Left lobe of liver (tissue), 2 donors: ENCODE measurements at regions not wholly inside any gene's neighbourhood (a gene's known extent, or its start where the extent isn't known, plus 50 kb on each side); places are given as distances from the start of the nearest gene placed in this dataset.

Experiments
- ATAC-seq: fragments of 200-7000 bp; cut with Tn5 transposase; one replicate; pipeline ENCODE4 v1.9.1; 2020; ENCODE audit warnings: mild to moderate bottlenecking, moderate library complexity
- DNase-seq: peaks from one replicate; pipeline ENCODE4 v3.0.0-alpha.2; 2020; ENCODE audit warnings: low spot score
- donor health status: DM: no; HTN: no; CAD: no; lungs with moderate emphysema.
- donor health status: DM: no; HTN: yes; CAD: no.

GRCh38 chr13:37257706-37258105 is 152.2 kb upstream of the CSNK1A1L start:
- no peak for ATAC-seq
- no peak for DNase-seq

- no peak for ATAC-seq
Measured at GRCh38 chr13:37257051-37257450, 151.6 kb upstream of the CSNK1A1L start.

GRCh38 chr13:37241786-37242185 is 136.3 kb upstream of the CSNK1A1L start:
- no peak for ATAC-seq
- DNase-seq, result no peak

More at GRCh38 chr13:37257051-37257450, 151.6 kb upstream of the CSNK1A1L start:
- DNase-seq, result no peak

- ATAC-seq, result no peak
- DNase-seq, result no peak
Measured at GRCh38 chr13:37230346-37230745, 124.9 kb upstream of the CSNK1A1L start.

- DNase-seq, result no peak
- ATAC-seq, result no peak
Measured at GRCh38 chr13:37229931-37230330, 124.5 kb upstream of the CSNK1A1L start.

GRCh38 chr13:37226971-37227370 is 121.5 kb upstream of the CSNK1A1L start:
- DNase-seq (no peak), ATAC-seq (no peak)

- ATAC-seq (no peak), DNase-seq (no peak)
Measured at GRCh38 chr13:37225414-37226070, 120.1 kb upstream of the CSNK1A1L start.

- no peak for ATAC-seq
- DNase-seq, result no peak
Measured at GRCh38 chr13:37216331-37216730, 110.9 kb upstream of the CSNK1A1L start.

GRCh38 chr13:37212826-37213225 is 107.4 kb upstream of the CSNK1A1L start:
- no peak for ATAC-seq
- no peak for DNase-seq

GRCh38 chr13:37211487-37211886 is 106.0 kb upstream of the CSNK1A1L start:
- DNase-seq (no peak), ATAC-seq (no peak)

GRCh38 chr13:37209621-37210580 is 104.4 kb upstream of the CSNK1A1L start:
- DNase-seq, result no peak
- ATAC-seq, result no peak

- ATAC-seq (no peak), DNase-seq (no peak)
Measured at GRCh38 chr13:37207691-37208451, 102.4 kb upstream of the CSNK1A1L start.

- ATAC-seq (no peak), DNase-seq (no peak)
Measured at GRCh38 chr13:37202264-37202663, 96.8 kb upstream of the CSNK1A1L start.

- ATAC-seq (no peak), DNase-seq (no peak)
Measured at GRCh38 chr13:37201081-37201480, 95.6 kb upstream of the CSNK1A1L start.

GRCh38 chr13:37198629-37199028 is 93.2 kb upstream of the CSNK1A1L start:
- ATAC-seq (no peak), DNase-seq (no peak)

GRCh38 chr13:37195621-37196020 is 90.2 kb upstream of the CSNK1A1L start:
- DNase-seq, result no peak
- ATAC-seq, result no peak

GRCh38 chr13:37194428-37194861 is 89.0 kb upstream of the CSNK1A1L start:
- DNase-seq (no peak), ATAC-seq (no peak)

GRCh38 chr13:37192956-37193355 is 87.5 kb upstream of the CSNK1A1L start:
- DNase-seq (no peak), ATAC-seq (no peak)

- DNase-seq (no peak), ATAC-seq (no peak)
Measured at GRCh38 chr13:37187621-37188020, 82.2 kb upstream of the CSNK1A1L start.

- ATAC-seq, result no peak
- DNase-seq, result no peak
Measured at GRCh38 chr13:37187105-37187504, 81.6 kb upstream of the CSNK1A1L start.

GRCh38 chr13:37181620-37182019 is 76.2 kb upstream of the CSNK1A1L start:
- DNase-seq, result no peak
- no peak for ATAC-seq
